WTC11 (cell line): ENCODE measurements at regions not wholly inside any gene's neighbourhood (a gene's known extent, or its start where the extent isn't known, plus 50 kb on each side); places are given as distances from the start of the nearest gene placed in this dataset.

Experiments
- ATAC-seq: fragments of 200-7000 bp; cut with Tn5 transposase; 2 replicates; pipeline ENCODE4 v1.10.0; 2021; ENCODE audit warnings: mild to moderate bottlenecking, moderate library complexity
- CTCF ChIA-PET: fragments of 300-600 bp; sonication (Branson Sonifier 250); formaldehyde crosslinking; loops from one replicate; lab custom pipeline; 2021; ENCODE audit warnings: antibody characterized with exemption; lab: Charles Lee
- POLR2A ChIA-PET: fragments of 350-600 bp; sonication (Branson Sonifier 250); formaldehyde crosslinking; loops from one replicate; lab custom pipeline; 2021; ENCODE audit warnings: antibody characterized with exemption; lab: Charles Lee
- DNase-seq: peaks from one replicate; pipeline ENCODE4 v3.0.0; 2021; ENCODE audit warnings: low spot score
- H3K27ac Mint-ChIP-seq: 2 replicates; pipeline ENCODE4 v1.8.0; 2021; ENCODE audit warnings: mixed read lengths
- H3K27me3 Mint-ChIP-seq: 2 replicates; pipeline ENCODE4 v1.8.0; 2021; ENCODE audit warnings: low read depth, mild to moderate bottlenecking, moderate library complexity, mixed read lengths
- H3K36me3 Mint-ChIP-seq: 2 replicates; pipeline ENCODE4 v1.8.0; 2021; ENCODE audit warnings: mixed read lengths
- H3K4me1 Mint-ChIP-seq: 2 replicates; pipeline ENCODE4 v1.8.0; 2022; ENCODE audit warnings: mixed read lengths
- H3K4me3 Mint-ChIP-seq: 2 replicates; pipeline ENCODE4 v1.8.0; 2021; ENCODE audit warnings: mild to moderate bottlenecking, moderate library complexity, mixed read lengths
- H3K9me3 Mint-ChIP-seq: 2 replicates; pipeline ENCODE4 v1.8.0; 2021; ENCODE audit warnings: mixed read lengths
- CREB1 ChIP-seq: sonication (generic); formaldehyde crosslinking; IDR thresholded peaks from 2 replicates; pipeline ENCODE4 v1.8.0; 2023; ENCODE audit warnings: mild to moderate bottlenecking, missing genetic modification reagents
- CREM ChIP-seq: sonication (generic); formaldehyde crosslinking; IDR thresholded peaks from 2 replicates; pipeline ENCODE4 v1.8.1; 2022; ENCODE audit warnings: mild to moderate bottlenecking, missing genetic modification reagents, moderate library complexity
- FOXJ3 ChIP-seq: sonication (generic); formaldehyde crosslinking; IDR thresholded peaks from 2 replicates; pipeline ENCODE4 v1.9.0; 2021; ENCODE audit warnings: missing genetic modification reagents, mild to moderate bottlenecking, borderline replicate concordance
- JAZF1 ChIP-seq: fragments of 250-450 bp; sonication (Bioruptor Pico); IDR thresholded peaks from 2 replicates; pipeline ENCODE4 v1.9.0; 2021; ENCODE audit warnings: moderate library complexity, mild to moderate bottlenecking, inconsistent platforms
- NR1H2 ChIP-seq: sonication (generic); formaldehyde crosslinking; IDR thresholded peaks from 2 replicates; pipeline ENCODE4 v1.9.0; 2021; ENCODE audit warnings: mild to moderate bottlenecking, moderate library complexity, missing genetic modification reagents
- RELA ChIP-seq: sonication (generic); formaldehyde crosslinking; IDR thresholded peaks from 2 replicates; pipeline ENCODE4 v1.8.1; 2022; ENCODE audit warnings: missing genetic modification reagents, mild to moderate bottlenecking, borderline replicate concordance
- SOX15 ChIP-seq: fragments of 250-450 bp; sonication (Bioruptor Pico); IDR thresholded peaks from 2 replicates; pipeline ENCODE4 v1.9.0; 2021; ENCODE audit warnings: mild to moderate bottlenecking
- TCF7 ChIP-seq: sonication (generic); formaldehyde crosslinking; IDR thresholded peaks from 2 replicates; pipeline ENCODE4 v1.8.0; 2022; ENCODE audit warnings: mild to moderate bottlenecking, low read depth, missing genetic modification reagents, moderate library complexity
- ZNF423 ChIP-seq: fragments of 250-450 bp; sonication (Bioruptor Pico); IDR thresholded peaks from 2 replicates; pipeline ENCODE4 v2.1.2; 2022; ENCODE audit warnings: mild to moderate bottlenecking, moderate library complexity
- TF ChIP-seq, protein P1 (sequence below): sonication (generic); formaldehyde crosslinking; IDR thresholded peaks from 2 replicates; pipeline ENCODE4 v1.8.1; 2023; ENCODE audit warnings: mild to moderate bottlenecking, missing genetic modification reagents, moderate library complexity
- TF ChIP-seq, protein P2 (sequence below): sonication (generic); formaldehyde crosslinking; IDR thresholded peaks from 2 replicates; pipeline ENCODE4 v1.8.0; 2022; ENCODE audit warnings: mild to moderate bottlenecking, missing genetic modification reagents
- TF ChIP-seq, protein P3 (sequence below): sonication (generic); formaldehyde crosslinking; IDR thresholded peaks from 2 replicates; pipeline ENCODE4 v1.8.1; 2022; ENCODE audit warnings: low read depth, missing genetic modification reagents, borderline replicate concordance
- TF ChIP-seq, protein P4 (sequence below): sonication (generic); formaldehyde crosslinking; IDR thresholded peaks from 2 replicates; pipeline ENCODE4 v1.8.1; 2022; ENCODE audit warnings: mild to moderate bottlenecking, missing genetic modification reagents, moderate library complexity, borderline replicate concordance
- TF ChIP-seq, protein P5 (sequence below): sonication (generic); formaldehyde crosslinking; IDR thresholded peaks from 2 replicates; pipeline ENCODE4 v1.8.0; 2022; ENCODE audit warnings: mild to moderate bottlenecking, missing genetic modification reagents
- TF ChIP-seq, protein P6 (sequence below): sonication (generic); formaldehyde crosslinking; IDR thresholded peaks from 2 replicates; pipeline ENCODE4 v1.8.0; 2022; ENCODE audit warnings: mild to moderate bottlenecking, missing genetic modification reagents
- TF ChIP-seq, protein P7 (sequence below): sonication (generic); formaldehyde crosslinking; IDR thresholded peaks from 2 replicates; pipeline ENCODE4 v1.8.1; 2022; ENCODE audit warnings: low read depth, mild to moderate bottlenecking, moderate library complexity, missing genetic modification reagents, borderline replicate concordance

DNA sequence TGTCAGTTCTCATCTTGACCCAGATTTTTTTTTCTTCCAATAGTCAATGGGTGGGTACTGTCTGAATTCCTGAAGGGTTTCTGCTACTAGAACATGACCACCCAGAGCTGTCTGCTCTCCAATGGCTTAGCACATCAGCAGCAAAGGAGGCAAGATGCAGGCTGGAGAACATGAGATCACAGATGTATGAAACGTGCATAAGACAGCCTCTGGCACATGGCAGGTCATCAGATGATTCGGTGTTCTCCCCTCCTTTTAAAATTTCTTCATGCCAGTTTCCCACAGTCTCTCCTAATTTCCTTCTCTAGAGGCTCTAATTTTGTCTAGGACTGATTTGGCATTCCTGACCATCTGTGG, 359.3 kb upstream of the TNP1 start:
- TF ChIP-seq CREB1 (CRISPR knock-in tag) (no peak), TCF7 (CRISPR knock-in tag) (no peak), RELA (CRISPR knock-in tag) (no peak), NR1H2 (no peak), CREM (no peak), FOXJ3 (no peak), JAZF1 (CRISPR knock-in tag) (no peak)
- TF ChIP-seq, protein P1, sequence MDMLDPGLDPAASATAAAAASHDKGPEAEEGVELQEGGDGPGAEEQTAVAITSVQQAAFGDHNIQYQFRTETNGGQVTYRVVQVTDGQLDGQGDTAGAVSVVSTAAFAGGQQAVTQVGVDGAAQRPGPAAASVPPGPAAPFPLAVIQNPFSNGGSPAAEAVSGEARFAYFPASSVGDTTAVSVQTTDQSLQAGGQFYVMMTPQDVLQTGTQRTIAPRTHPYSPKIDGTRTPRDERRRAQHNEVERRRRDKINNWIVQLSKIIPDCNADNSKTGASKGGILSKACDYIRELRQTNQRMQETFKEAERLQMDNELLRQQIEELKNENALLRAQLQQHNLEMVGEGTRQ (CRISPR knock-in tag), result no peak
- TF ChIP-seq, protein P2, sequence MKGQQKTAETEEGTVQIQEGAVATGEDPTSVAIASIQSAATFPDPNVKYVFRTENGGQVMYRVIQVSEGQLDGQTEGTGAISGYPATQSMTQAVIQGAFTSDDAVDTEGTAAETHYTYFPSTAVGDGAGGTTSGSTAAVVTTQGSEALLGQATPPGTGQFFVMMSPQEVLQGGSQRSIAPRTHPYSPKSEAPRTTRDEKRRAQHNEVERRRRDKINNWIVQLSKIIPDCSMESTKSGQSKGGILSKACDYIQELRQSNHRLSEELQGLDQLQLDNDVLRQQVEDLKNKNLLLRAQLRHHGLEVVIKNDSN (CRISPR knock-in tag), result no peak
- TF ChIP-seq, protein P3, sequence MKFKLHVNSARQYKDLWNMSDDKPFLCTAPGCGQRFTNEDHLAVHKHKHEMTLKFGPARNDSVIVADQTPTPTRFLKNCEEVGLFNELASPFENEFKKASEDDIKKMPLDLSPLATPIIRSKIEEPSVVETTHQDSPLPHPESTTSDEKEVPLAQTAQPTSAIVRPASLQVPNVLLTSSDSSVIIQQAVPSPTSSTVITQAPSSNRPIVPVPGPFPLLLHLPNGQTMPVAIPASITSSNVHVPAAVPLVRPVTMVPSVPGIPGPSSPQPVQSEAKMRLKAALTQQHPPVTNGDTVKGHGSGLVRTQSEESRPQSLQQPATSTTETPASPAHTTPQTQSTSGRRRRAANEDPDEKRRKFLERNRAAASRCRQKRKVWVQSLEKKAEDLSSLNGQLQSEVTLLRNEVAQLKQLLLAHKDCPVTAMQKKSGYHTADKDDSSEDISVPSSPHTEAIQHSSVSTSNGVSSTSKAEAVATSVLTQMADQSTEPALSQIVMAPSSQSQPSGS (CRISPR knock-in tag), result no peak
- TF ChIP-seq, protein P4, sequence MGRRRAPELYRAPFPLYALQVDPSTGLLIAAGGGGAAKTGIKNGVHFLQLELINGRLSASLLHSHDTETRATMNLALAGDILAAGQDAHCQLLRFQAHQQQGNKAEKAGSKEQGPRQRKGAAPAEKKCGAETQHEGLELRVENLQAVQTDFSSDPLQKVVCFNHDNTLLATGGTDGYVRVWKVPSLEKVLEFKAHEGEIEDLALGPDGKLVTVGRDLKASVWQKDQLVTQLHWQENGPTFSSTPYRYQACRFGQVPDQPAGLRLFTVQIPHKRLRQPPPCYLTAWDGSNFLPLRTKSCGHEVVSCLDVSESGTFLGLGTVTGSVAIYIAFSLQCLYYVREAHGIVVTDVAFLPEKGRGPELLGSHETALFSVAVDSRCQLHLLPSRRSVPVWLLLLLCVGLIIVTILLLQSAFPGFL, result no peak
- TF ChIP-seq, protein P5, sequence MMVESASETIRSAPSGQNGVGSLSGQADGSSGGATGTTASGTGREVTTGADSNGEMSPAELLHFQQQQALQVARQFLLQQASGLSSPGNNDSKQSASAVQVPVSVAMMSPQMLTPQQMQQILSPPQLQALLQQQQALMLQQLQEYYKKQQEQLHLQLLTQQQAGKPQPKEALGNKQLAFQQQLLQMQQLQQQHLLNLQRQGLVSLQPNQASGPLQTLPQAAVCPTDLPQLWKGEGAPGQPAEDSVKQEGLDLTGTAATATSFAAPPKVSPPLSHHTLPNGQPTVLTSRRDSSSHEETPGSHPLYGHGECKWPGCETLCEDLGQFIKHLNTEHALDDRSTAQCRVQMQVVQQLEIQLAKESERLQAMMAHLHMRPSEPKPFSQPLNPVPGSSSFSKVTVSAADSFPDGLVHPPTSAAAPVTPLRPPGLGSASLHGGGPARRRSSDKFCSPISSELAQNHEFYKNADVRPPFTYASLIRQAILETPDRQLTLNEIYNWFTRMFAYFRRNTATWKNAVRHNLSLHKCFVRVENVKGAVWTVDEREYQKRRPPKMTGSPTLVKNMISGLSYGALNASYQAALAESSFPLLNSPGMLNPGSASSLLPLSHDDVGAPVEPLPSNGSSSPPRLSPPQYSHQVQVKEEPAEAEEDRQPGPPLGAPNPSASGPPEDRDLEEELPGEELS (CRISPR knock-in tag), result no peak
- H3K4me1 Mint-ChIP-seq, result peaks cover 5% of the 10 kb centered on the region
- no peak for DNase-seq
- H3K36me3 Mint-ChIP-seq, result no peaks in the 10 kb centered on the region
- ATAC-seq, result no peak
- ChIA-PET POLR2A (no interaction called here), CTCF (interaction anchor here (1.1 kb wide), 1 partner anchor 53 kb away, joined by 3 read pairs; no protein-coding TSS in a partner anchor)
- H3K27me3 Mint-ChIP-seq, result no peaks in the 10 kb centered on the region; the same call in none of the 2 replicates
- H3K4me3 Mint-ChIP-seq, result no peak overlapping the region
- peaks cover 5% of the 10 kb centered on the region; the same call in 1 of the 2 replicates for H3K9me3 Mint-ChIP-seq
- no peak overlapping the region for H3K27ac Mint-ChIP-seq

DNA sequence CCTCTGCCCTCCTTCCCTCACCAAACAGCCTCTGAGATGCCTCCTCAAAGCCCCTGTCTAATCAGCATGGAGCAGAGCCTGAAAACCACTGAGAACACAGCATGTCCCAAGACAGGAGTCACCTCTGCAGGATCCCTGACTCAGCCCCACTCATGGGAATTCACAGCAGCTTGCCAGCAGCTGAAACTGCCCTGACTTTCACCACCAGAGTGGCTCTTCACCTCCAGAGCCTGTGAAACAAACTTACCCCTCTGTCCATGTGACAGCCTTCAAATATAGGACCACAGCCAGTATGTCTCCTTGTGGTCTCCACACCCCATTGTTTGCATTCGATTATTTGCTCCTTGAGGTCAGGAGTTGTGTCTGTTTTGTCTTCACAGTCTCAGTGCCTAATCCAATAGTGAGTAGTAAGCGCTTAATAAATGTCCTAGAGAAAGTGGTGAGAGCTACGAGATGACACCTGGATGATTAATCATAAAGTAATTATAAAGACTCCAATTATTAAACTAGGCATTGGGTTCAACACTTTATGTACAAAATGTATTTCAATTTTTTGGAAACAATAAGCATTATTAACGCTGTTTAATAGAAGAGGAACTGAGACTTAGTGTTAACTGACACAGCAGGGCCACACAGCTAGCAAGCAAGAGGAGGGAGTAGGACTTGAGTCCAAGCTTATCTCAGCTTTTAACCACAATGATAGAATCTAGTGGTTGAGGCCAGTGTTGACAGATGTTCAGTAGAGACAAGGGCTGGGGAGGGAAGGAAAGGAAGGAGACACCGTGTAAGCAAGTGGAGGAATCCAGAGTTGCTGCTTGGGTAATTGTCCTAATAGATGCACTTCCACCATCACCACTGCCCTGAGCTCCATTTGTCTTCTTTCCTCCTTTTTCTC, 358.7 kb upstream of the TNP1 start:
- peaks cover 5% of the 10 kb centered on the region; the same call in 1 of the 2 replicates for H3K9me3 Mint-ChIP-seq
- no peak overlapping the region for H3K4me3 Mint-ChIP-seq
- TF ChIP-seq, protein P6, sequence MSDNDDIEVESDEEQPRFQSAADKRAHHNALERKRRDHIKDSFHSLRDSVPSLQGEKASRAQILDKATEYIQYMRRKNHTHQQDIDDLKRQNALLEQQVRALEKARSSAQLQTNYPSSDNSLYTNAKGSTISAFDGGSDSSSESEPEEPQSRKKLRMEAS (CRISPR knock-in tag), result no peak
- TF ChIP-seq SOX15 (CRISPR knock-in tag) (no peak), ZNF423 (no peak)
- TF ChIP-seq, protein P7, sequence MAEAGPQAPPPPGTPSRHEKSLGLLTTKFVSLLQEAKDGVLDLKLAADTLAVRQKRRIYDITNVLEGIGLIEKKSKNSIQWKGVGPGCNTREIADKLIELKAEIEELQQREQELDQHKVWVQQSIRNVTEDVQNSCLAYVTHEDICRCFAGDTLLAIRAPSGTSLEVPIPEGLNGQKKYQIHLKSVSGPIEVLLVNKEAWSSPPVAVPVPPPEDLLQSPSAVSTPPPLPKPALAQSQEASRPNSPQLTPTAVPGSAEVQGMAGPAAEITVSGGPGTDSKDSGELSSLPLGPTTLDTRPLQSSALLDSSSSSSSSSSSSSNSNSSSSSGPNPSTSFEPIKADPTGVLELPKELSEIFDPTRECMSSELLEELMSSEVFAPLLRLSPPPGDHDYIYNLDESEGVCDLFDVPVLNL (CRISPR knock-in tag), result no peak
- POLR2A ChIA-PET, result no interaction called here
- H3K27ac Mint-ChIP-seq, result no peak overlapping the region
- ATAC-seq (no peak), DNase-seq (no peak)
- CTCF ChIA-PET, result interaction anchor here (1.1 kb wide), 1 partner anchor 52 kb away, joined by 3 read pairs; no protein-coding TSS in a partner anchor
- peaks cover 5% of the 10 kb centered on the region for H3K4me1 Mint-ChIP-seq
- no peaks in the 10 kb centered on the region; the same call in none of the 2 replicates for H3K27me3 Mint-ChIP-seq
- H3K36me3 Mint-ChIP-seq, result no peaks in the 10 kb centered on the region
